H9 (cell line): ENCODE measurements at regions not wholly inside any gene's neighbourhood (a gene's known extent, or its start where the extent isn't known, plus 50 kb on each side); places are given as distances from the start of the nearest gene placed in this dataset.

Source experiments
- DNase-seq: peaks from one replicate; pipeline ENCODE4 v3.0.0-alpha.2; 2017
- H2AFZ ChIP-seq: one replicate; pipeline ENCODE4 v1.6.1; 2013; ENCODE audit warnings: mild to moderate bottlenecking, low read length, control low read depth, moderate library complexity
- H2AK5ac ChIP-seq: 2 replicates; pipeline ENCODE4 v1.6.1; 2013; ENCODE audit warnings: low read length, control low read depth, mixed read lengths; ENCODE audit not compliant: insufficient read length
- H2BK120ac ChIP-seq: one replicate; pipeline ENCODE4 v1.6.1; 2013; ENCODE audit warnings: low read depth, mild to moderate bottlenecking, low read length, control low read depth, inconsistent platforms; ENCODE audit not compliant: poor library complexity, severe bottlenecking
- H2BK12ac ChIP-seq: 2 replicates; pipeline ENCODE4 v1.6.1; 2013; ENCODE audit warnings: low read length, control low read depth, mixed read lengths, low read depth; ENCODE audit not compliant: insufficient read length
- H2BK15ac ChIP-seq: 2 replicates; pipeline ENCODE4 v1.6.1; 2013; ENCODE audit warnings: low read depth, low read length, control low read depth
- H2BK20ac ChIP-seq: one replicate; pipeline ENCODE4 v1.6.1; 2013; ENCODE audit warnings: low read depth, mild to moderate bottlenecking, low read length, control low read depth, inconsistent platforms; ENCODE audit not compliant: poor library complexity, severe bottlenecking
- H2BK5ac ChIP-seq: 2 replicates; pipeline ENCODE4 v1.6.1; 2013; ENCODE audit warnings: low read length, control low read depth, mixed read lengths; ENCODE audit not compliant: insufficient read length
- H3K14ac ChIP-seq: 2 replicates; pipeline ENCODE4 v1.6.1; 2013; ENCODE audit warnings: low read length, control low read depth; ENCODE audit not compliant: insufficient read depth
- H3K18ac ChIP-seq: 2 replicates; pipeline ENCODE4 v1.6.1; 2013; ENCODE audit warnings: low read depth, mild to moderate bottlenecking, mixed read lengths, low read length, control low read depth; ENCODE audit not compliant: insufficient read length
- H3K23ac ChIP-seq: 2 replicates; pipeline ENCODE4 v1.6.1; 2013; ENCODE audit warnings: low read length, control low read depth, mixed read lengths, low read depth; ENCODE audit not compliant: insufficient read length
- H3K23me2 ChIP-seq: 2 replicates; pipeline ENCODE4 v1.6.1; 2013; ENCODE audit warnings: low read depth, mild to moderate bottlenecking, mixed read lengths, low read length, control low read depth; ENCODE audit not compliant: insufficient read length, poor library complexity, severe bottlenecking
- H3K27ac ChIP-seq: 2 replicates; pipeline ENCODE4 v1.5.1; 2013; ENCODE audit warnings: low read length, control low read depth, mixed read lengths, low read depth; ENCODE audit not compliant: insufficient read length
- H3K27me3 ChIP-seq: 2 replicates; pipeline ENCODE4 v1.6.1; 2013; ENCODE audit warnings: low read length, control low read depth, inconsistent platforms; ENCODE audit not compliant: insufficient read depth
- H3K4ac ChIP-seq: 2 replicates; pipeline ENCODE4 v1.6.1; 2013; ENCODE audit warnings: low read depth, mild to moderate bottlenecking, control low read depth, inconsistent platforms, low read length, moderate library complexity
- H3K4me1 ChIP-seq: 2 replicates; pipeline ENCODE4 v1.6.1; 2013; ENCODE audit warnings: low read length, control low read depth, inconsistent platforms; ENCODE audit not compliant: insufficient read depth
- H3K4me2 ChIP-seq: 2 replicates; pipeline ENCODE4 v1.6.1; 2013; ENCODE audit warnings: low read length, control low read depth, mixed read lengths; ENCODE audit not compliant: insufficient read length, insufficient read depth
- H3K56ac ChIP-seq: 2 replicates; pipeline ENCODE4 v1.6.1; 2013; ENCODE audit warnings: low read depth, mild to moderate bottlenecking, mixed read lengths, low read length, control low read depth; ENCODE audit not compliant: insufficient read length
- H3K79me1 ChIP-seq: 2 replicates; pipeline ENCODE4 v1.6.1; 2013; ENCODE audit warnings: low read depth, mild to moderate bottlenecking, moderate library complexity, low read length, control low read depth, inconsistent platforms; ENCODE audit not compliant: insufficient read depth, poor library complexity, severe bottlenecking
- H3K79me2 ChIP-seq: 2 replicates; pipeline ENCODE4 v1.6.1; 2013; ENCODE audit warnings: low read length, control low read depth, inconsistent platforms; ENCODE audit not compliant: insufficient read depth
- H3K9ac ChIP-seq: 2 replicates; pipeline ENCODE4 v1.6.1; 2013; ENCODE audit warnings: low read length, control low read depth, mixed read lengths; ENCODE audit not compliant: insufficient read length; ENCODE audit errors: extremely low read depth
- H3K9me3 ChIP-seq: one replicate; pipeline ENCODE4 v1.6.1; 2013; ENCODE audit warnings: low read depth, low read length, inconsistent platforms; ENCODE audit not compliant: control insufficient read depth
- H3T11ph ChIP-seq: one replicate; pipeline ENCODE4 v1.6.1; 2013; ENCODE audit warnings: mild to moderate bottlenecking, low read length, control low read depth, inconsistent platforms
- H4K20me1 ChIP-seq: one replicate; pipeline ENCODE4 v1.6.1; 2013; ENCODE audit not compliant: control insufficient read depth, insufficient read length, insufficient read depth
- H4K5ac ChIP-seq: 2 replicates; pipeline ENCODE4 v1.6.1; 2013; ENCODE audit warnings: low read depth, mild to moderate bottlenecking, mixed read lengths, low read length, control low read depth; ENCODE audit not compliant: insufficient read length
- H4K8ac ChIP-seq: replicated peaks from 2 replicates; pipeline ENCODE4 v1.6.1; 2013; ENCODE audit warnings: low read length, control low read depth, mixed read lengths, low read depth; ENCODE audit not compliant: insufficient read length
- H4K91ac ChIP-seq: 2 replicates; pipeline ENCODE4 v1.6.1; 2013; ENCODE audit warnings: low read depth, mild to moderate bottlenecking, moderate library complexity, mixed read lengths, low read length, control low read depth; ENCODE audit not compliant: insufficient read length
- H3K27ac Mint-ChIP-seq, 3 experiments: 2 replicates in 2 of 3; 3 replicates in 1 of 3; pipeline ENCODE4 v1.8.0; 2020 to 2021; ENCODE audit warnings: mixed read lengths in 3 of 3, mild to moderate bottlenecking in 1 of 3, moderate library complexity in 1 of 3
- H3K27me3 Mint-ChIP-seq: 2 replicates; pipeline ENCODE4 v1.8.0; 2021; ENCODE audit warnings: low read depth, mild to moderate bottlenecking, moderate library complexity, mixed read lengths
- H3K36me3 Mint-ChIP-seq, 3 experiments: 2 replicates in 2 of 3; 3 replicates in 1 of 3; pipeline ENCODE4 v1.8.0; 2020 to 2021; ENCODE audit warnings: low read depth in 3 of 3, mixed read lengths in 3 of 3; ENCODE audit not compliant: insufficient read depth in 1 of 3
- H3K4me1 Mint-ChIP-seq, 2 experiments: 2 replicates each; pipeline ENCODE4 v1.8.0; 2020; ENCODE audit warnings: mixed read lengths in 2 of 2
- H3K4me3 Mint-ChIP-seq, 2 experiments: 2 replicates in 1 of 2; 3 replicates in 1 of 2; pipeline ENCODE4 v1.8.0; 2020 to 2021; ENCODE audit warnings: mild to moderate bottlenecking in 2 of 2, mixed read lengths in 2 of 2, moderate library complexity in 1 of 2
- H3K9me3 Mint-ChIP-seq, 2 experiments: 2 replicates in 1 of 2; 3 replicates in 1 of 2; pipeline ENCODE4 v1.8.0; 2020; ENCODE audit warnings: mild to moderate bottlenecking in 2 of 2, mixed read lengths in 2 of 2, moderate library complexity in 1 of 2
- CTCF ChIP-seq: fragments of 200-600 bp; sonication (generic); conservative IDR thresholded peaks from 3 replicates; pipeline ENCODE4 v1.8.0; 2021; ENCODE audit warnings: antibody characterized with exemption, mild to moderate bottlenecking

- Histone ChIP-seq H4K8ac (no peak overlapping the region), H4K20me1 (no peaks in the 10 kb centered on the region), H3K4ac (no peak overlapping the region), H3K9me3 (no peaks in the 10 kb centered on the region), H3K18ac (no peak overlapping the region), H3K23ac (no peak overlapping the region), H2BK12ac (no peak overlapping the region), H2BK15ac (no peak overlapping the region), H3K23me2 (no peaks in the 10 kb centered on the region), H2AK5ac (no peak overlapping the region), H2BK120ac (no peak overlapping the region), H2AFZ (no peak overlapping the region), H4K5ac (no peak overlapping the region), H3K27ac (no peak overlapping the region), H2BK20ac (no peak overlapping the region), H3K79me1 (no peaks in the 10 kb centered on the region), H4K91ac (no peak overlapping the region), H3K56ac (no peak overlapping the region), H3K4me2 (no peak overlapping the region), H3K27me3 (no peaks in the 10 kb centered on the region), H3K4me1 (no peaks in the 10 kb centered on the region), H2BK5ac (no peak overlapping the region), H3K9ac (no peak overlapping the region), H3K79me2 (no peaks in the 10 kb centered on the region), H3T11ph (no peak overlapping the region), H3K14ac (no peak overlapping the region)
- Mint-ChIP-seq H3K4me1 (peaks cover 3 to 8% of the 10 kb centered on the region in 2 experiments; a peak in 3 of 4 replicates), H3K9me3 (no peaks in the 10 kb centered on the region), H3K27ac (no peak overlapping the region), H3K36me3 (no peaks in the 10 kb centered on the region), H3K27me3 (no peaks in the 10 kb centered on the region), H3K4me3 (no peak overlapping the region)
- DNase-seq, result no peak
- no peak for TF ChIP-seq CTCF
Observed at GRCh38 chr7:81628951-81629350, 140.9 kb downstream of the HGF start.
